ENCODE measurements at regions not wholly inside any gene's neighbourhood (a gene's known extent, or its start where the extent isn't known, plus 50 kb on each side); places are given as distances from the start of the nearest gene placed in this dataset.

DNA sequence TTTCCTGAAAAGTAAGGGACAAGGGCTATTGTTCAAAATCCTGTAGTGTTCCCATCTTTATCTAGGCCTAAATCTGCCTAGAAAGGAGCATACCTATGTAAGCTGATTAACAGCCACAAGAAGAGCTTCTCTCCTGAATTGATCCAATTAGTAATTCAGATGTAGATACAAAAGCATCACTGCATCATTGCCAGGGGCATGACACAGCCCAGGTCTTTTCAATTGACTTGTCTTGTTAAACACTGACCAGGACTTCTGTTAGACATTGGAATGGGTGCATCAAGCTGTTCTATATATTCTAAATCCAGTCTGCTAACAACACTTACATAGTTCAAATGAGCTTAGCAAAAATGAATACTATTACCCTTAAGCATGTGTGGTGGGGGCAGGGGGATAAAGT, 589.2 kb downstream of the INHBA start:
- no TSS peak for BruUV-seq (replicated peaks)

More for the DNA sequence above, 589.2 kb downstream of the INHBA start:
- no peak for FAIRE-seq
- in situ Hi-C loops (cut with MboI) (no loop called here), intact Hi-C loops (cut with micrococcal nuclease; ENCODE audit: unreplicated experiment) (no loop called here)
- no peak overlapping the region for H3K27ac ChIP-seq (ENCODE audit: control insufficient read depth, insufficient read depth)
- RAD21 ChIA-PET (ENCODE audit: unreplicated experiment) = no interaction called here
- no peaks in the 10 kb centered on the region for H3K79me2 ChIP-seq (ENCODE audit: control insufficient read depth, insufficient read depth, low read length)
- H3K4me3 ChIP-seq = no peak overlapping the region
- no peaks in the 10 kb centered on the region for H3K4me1 ChIP-seq (ENCODE audit: control insufficient read depth, insufficient read depth, low read length)
- H3K36me3 ChIP-seq (ENCODE audit: control insufficient read depth in 2 of 2, insufficient read depth in 2 of 2, low read length in 1 of 2) = no peaks in the 10 kb centered on the region
- ATAC-seq = no peak
- H3K9me3 ChIP-seq (replicated peaks; ENCODE audit: control insufficient read depth, insufficient read depth, low read length) = no peaks in the 10 kb centered on the region
- CTCF ChIA-PET = interaction anchor here (0.8 to 1.0 kb wide), 2 partner anchors 16 to 22 kb away, joined by 3 read pairs; no protein-coding TSS in a partner anchor
- TF ChIP-seq, protein P1, sequence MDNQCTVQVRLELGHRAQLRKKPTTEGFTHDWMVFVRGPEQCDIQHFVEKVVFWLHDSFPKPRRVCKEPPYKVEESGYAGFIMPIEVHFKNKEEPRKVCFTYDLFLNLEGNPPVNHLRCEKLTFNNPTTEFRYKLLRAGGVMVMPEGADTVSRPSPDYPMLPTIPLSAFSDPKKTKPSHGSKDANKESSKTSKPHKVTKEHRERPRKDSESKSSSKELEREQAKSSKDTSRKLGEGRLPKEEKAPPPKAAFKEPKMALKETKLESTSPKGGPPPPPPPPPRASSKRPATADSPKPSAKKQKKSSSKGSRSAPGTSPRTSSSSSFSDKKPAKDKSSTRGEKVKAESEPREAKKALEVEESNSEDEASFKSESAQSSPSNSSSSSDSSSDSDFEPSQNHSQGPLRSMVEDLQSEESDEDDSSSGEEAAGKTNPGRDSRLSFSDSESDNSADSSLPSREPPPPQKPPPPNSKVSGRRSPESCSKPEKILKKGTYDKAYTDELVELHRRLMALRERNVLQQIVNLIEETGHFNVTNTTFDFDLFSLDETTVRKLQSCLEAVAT (IDR thresholded peaks at IDR 0.05) = no peak
- TF ChIP-seq, protein P2, sequence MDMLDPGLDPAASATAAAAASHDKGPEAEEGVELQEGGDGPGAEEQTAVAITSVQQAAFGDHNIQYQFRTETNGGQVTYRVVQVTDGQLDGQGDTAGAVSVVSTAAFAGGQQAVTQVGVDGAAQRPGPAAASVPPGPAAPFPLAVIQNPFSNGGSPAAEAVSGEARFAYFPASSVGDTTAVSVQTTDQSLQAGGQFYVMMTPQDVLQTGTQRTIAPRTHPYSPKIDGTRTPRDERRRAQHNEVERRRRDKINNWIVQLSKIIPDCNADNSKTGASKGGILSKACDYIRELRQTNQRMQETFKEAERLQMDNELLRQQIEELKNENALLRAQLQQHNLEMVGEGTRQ (IDR thresholded peaks at IDR 0.05; ENCODE audit: borderline replicate concordance, low read depth, low read length) = no peak
- TF ChIP-seq YBX1 (IDR thresholded peaks at IDR 0.05) = no peak
- TF ChIP-seq, protein P3, sequence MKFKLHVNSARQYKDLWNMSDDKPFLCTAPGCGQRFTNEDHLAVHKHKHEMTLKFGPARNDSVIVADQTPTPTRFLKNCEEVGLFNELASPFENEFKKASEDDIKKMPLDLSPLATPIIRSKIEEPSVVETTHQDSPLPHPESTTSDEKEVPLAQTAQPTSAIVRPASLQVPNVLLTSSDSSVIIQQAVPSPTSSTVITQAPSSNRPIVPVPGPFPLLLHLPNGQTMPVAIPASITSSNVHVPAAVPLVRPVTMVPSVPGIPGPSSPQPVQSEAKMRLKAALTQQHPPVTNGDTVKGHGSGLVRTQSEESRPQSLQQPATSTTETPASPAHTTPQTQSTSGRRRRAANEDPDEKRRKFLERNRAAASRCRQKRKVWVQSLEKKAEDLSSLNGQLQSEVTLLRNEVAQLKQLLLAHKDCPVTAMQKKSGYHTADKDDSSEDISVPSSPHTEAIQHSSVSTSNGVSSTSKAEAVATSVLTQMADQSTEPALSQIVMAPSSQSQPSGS (IDR thresholded peaks at IDR 0.05; ENCODE audit: low read length) = no peak
- no peak for TF ChIP-seq SREBF1 (IDR thresholded peaks at IDR 0.05; ENCODE audit: low read length)
- no peak for TF ChIP-seq PAX5 (IDR thresholded peaks at IDR 0.05; ENCODE audit: borderline replicate concordance, low read depth, low read length)
- TF ChIP-seq EP300 (IDR thresholded peaks at IDR 0.05; ENCODE audit: borderline replicate concordance in 1 of 2, control insufficient read depth in 1 of 2, low read depth in 2 of 2, low read length in 2 of 2) = no peak
- TF ChIP-seq, protein P4, sequence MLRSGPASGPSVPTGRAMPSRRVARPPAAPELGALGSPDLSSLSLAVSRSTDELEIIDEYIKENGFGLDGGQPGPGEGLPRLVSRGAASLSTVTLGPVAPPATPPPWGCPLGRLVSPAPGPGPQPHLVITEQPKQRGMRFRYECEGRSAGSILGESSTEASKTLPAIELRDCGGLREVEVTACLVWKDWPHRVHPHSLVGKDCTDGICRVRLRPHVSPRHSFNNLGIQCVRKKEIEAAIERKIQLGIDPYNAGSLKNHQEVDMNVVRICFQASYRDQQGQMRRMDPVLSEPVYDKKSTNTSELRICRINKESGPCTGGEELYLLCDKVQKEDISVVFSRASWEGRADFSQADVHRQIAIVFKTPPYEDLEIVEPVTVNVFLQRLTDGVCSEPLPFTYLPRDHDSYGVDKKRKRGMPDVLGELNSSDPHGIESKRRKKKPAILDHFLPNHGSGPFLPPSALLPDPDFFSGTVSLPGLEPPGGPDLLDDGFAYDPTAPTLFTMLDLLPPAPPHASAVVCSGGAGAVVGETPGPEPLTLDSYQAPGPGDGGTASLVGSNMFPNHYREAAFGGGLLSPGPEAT (IDR thresholded peaks at IDR 0.05; ENCODE audit: low read depth) = no peak
- no peak for TF ChIP-seq WRNIP1 (IDR thresholded peaks at IDR 0.05; ENCODE audit: borderline replicate concordance, low read depth, low read length)
- H3K4me2 ChIP-seq (ENCODE audit: control insufficient read depth, insufficient read depth) = no peak overlapping the region
- POLR2A ChIA-PET = no interaction called here
- H2AFZ ChIP-seq (ENCODE audit: control insufficient read depth, low read depth, low read length) = no peak overlapping the region
- H3K9ac ChIP-seq (ENCODE audit: control insufficient read depth, insufficient read depth, low read length) = no peak overlapping the region
- no peaks in the 10 kb centered on the region for H4K20me1 ChIP-seq (ENCODE audit: control insufficient read depth, insufficient read depth)
- no peak for DNase-seq (ENCODE audit: low read depth, low spot score)
- SMC1A ChIA-PET (ENCODE audit: uncharacterized antibody, unreplicated experiment) = interaction anchor here (0.9 to 1.3 kb wide), 3 partner anchors 10 to 16 kb away, joined by 3 to 4 read pairs (median 4); no protein-coding TSS in a partner anchor
- H3K27me3 ChIP-seq (replicated peaks in 1 of 2; ENCODE audit: control insufficient read depth in 2 of 2, insufficient read depth in 2 of 2, low read length in 1 of 2) = no peaks in the 10 kb centered on the region

Data from GM12878 (cell line).